Liver (tissue), 8 donors: ENCODE measurements at regions not wholly inside any gene's neighbourhood (a gene's known extent, or its start where the extent isn't known, plus 50 kb on each side); places are given as distances from the start of the nearest gene placed in this dataset.

Source experiments
- DNase-seq: peaks from one replicate; pipeline ENCODE4 v3.0.0-alpha.2; 2017; ENCODE audit warnings: low spot score
- H3K27ac ChIP-seq, 2 donors: one replicate each; pipeline ENCODE4 v1.7.0; 2013; ENCODE audit warnings: inconsistent platforms in 2 of 2, low read length in 2 of 2, control low read depth in 1 of 2, low read depth in 1 of 2, mild to moderate bottlenecking in 1 of 2
- H3K27me3 ChIP-seq, 4 donors: one replicate each; pipeline versions ENCODE4 v1.6.1 to v1.7.0; 2013; ENCODE audit warnings: low read length in 3 of 4, inconsistent platforms in 1 of 4, mild to moderate bottlenecking in 1 of 4, moderate library complexity in 1 of 4; ENCODE audit not compliant: control insufficient read depth in 4 of 4, insufficient read depth in 4 of 4
- H3K36me3 ChIP-seq, 4 donors: one replicate each; pipeline versions ENCODE4 v1.6.1 to v1.7.0; 2013; ENCODE audit warnings: low read length in 3 of 4, mild to moderate bottlenecking in 3 of 4, low read depth in 1 of 4, moderate library complexity in 1 of 4; ENCODE audit not compliant: control insufficient read depth in 4 of 4, insufficient read depth in 3 of 4
- H3K4me1 ChIP-seq, 4 donors: one replicate each; pipeline versions ENCODE4 v1.6.1 to v1.7.0; 2013; ENCODE audit warnings: low read length in 3 of 4, mild to moderate bottlenecking in 3 of 4, moderate library complexity in 1 of 4; ENCODE audit not compliant: control insufficient read depth in 4 of 4, insufficient read depth in 4 of 4
- H3K4me3 ChIP-seq, 3 donors: one replicate each; pipeline versions ENCODE4 v1.6.1 to v1.7.0; 2013; ENCODE audit warnings: low read length in 3 of 3, control low read depth in 1 of 3, low read depth in 1 of 3, mild to moderate bottlenecking in 1 of 3
- H3K9ac ChIP-seq, 2 donors: one replicate each; pipeline ENCODE4 v1.7.0; 2013; ENCODE audit warnings: low read length in 2 of 2, mild to moderate bottlenecking in 2 of 2, moderate library complexity in 2 of 2, control low read depth in 1 of 2, low read depth in 1 of 2
- H3K9me3 ChIP-seq, 4 donors: one replicate each; pipeline versions ENCODE4 v1.6.1 to v1.7.0; 2013; ENCODE audit warnings: low read length in 3 of 4; ENCODE audit not compliant: control insufficient read depth in 4 of 4
- ATF3 ChIP-seq: IDR thresholded peaks from 2 replicates; pipeline ENCODE4 v1.6.1; 2016; ENCODE audit warnings: antibody characterized with exemption
- EGR1 ChIP-seq, 2 donors: IDR thresholded peaks; 2 replicates each; pipeline ENCODE4 v1.6.1; 2016 to 2018; ENCODE audit warnings: antibody characterized with exemption in 2 of 2, low read depth in 2 of 2
- FOXA1 ChIP-seq: IDR thresholded peaks from 2 replicates; pipeline ENCODE4 v1.6.1; 2016; ENCODE audit warnings: antibody characterized with exemption
- FOXA2 ChIP-seq: IDR thresholded peaks from 2 replicates; pipeline ENCODE4 v1.6.1; 2016; ENCODE audit warnings: antibody characterized with exemption
- GABPA ChIP-seq, 2 donors: IDR thresholded peaks in 1 of 2; conservative IDR thresholded peaks in 1 of 2; 2 replicates each; pipeline ENCODE4 v1.6.1; 2016; ENCODE audit warnings: antibody characterized with exemption in 2 of 2, mild to moderate bottlenecking in 1 of 2, moderate library complexity in 1 of 2
- HNF4A ChIP-seq, 2 donors: conservative IDR thresholded peaks; 2 replicates each; pipeline ENCODE4 v1.6.1; 2016; ENCODE audit warnings: antibody characterized with exemption in 2 of 2, mild to moderate bottlenecking in 2 of 2
- HNF4G ChIP-seq: IDR thresholded peaks from 2 replicates; pipeline ENCODE4 v1.6.1; 2016; ENCODE audit warnings: antibody characterized with exemption
- JUND ChIP-seq, 2 donors: IDR thresholded peaks; 2 replicates each; pipeline ENCODE4 v1.6.1; 2016; ENCODE audit warnings: antibody characterized with exemption in 2 of 2
- NR2F2 ChIP-seq: IDR thresholded peaks from 2 replicates; pipeline ENCODE4 v1.6.1; 2016; ENCODE audit warnings: antibody characterized with exemption
- RAD21 ChIP-seq, 2 donors: IDR thresholded peaks; 2 replicates each; pipeline ENCODE4 v1.6.1; 2016; ENCODE audit warnings: antibody characterized with exemption in 2 of 2, mild to moderate bottlenecking in 2 of 2
- REST ChIP-seq: IDR thresholded peaks from 2 replicates; pipeline ENCODE4 v1.6.1; 2016; ENCODE audit warnings: antibody characterized with exemption, mild to moderate bottlenecking
- RXRA ChIP-seq, 2 donors: IDR thresholded peaks; 2 replicates each; pipeline ENCODE4 v1.6.1; 2017 to 2018; ENCODE audit warnings: antibody characterized with exemption in 2 of 2, mild to moderate bottlenecking in 1 of 2
- SP1 ChIP-seq: IDR thresholded peaks from 2 replicates; pipeline ENCODE4 v1.6.1; 2018; ENCODE audit warnings: antibody characterized with exemption, mild to moderate bottlenecking
- TAF1 ChIP-seq: conservative IDR thresholded peaks from 2 replicates; pipeline ENCODE4 v1.6.1; 2016; ENCODE audit warnings: antibody characterized with exemption, mild to moderate bottlenecking
- YY1 ChIP-seq: IDR thresholded peaks from 2 replicates; pipeline ENCODE4 v1.6.1; 2016; ENCODE audit warnings: antibody characterized with exemption, mild to moderate bottlenecking
- WGBS: extraction: QIAGEN DNeasy Blood & Tissue Kit; methylation state at CpG from one replicate; pipeline ENCODE4 v1.1.7; 2013; 5-methylcytosine and 5-hydroxymethylcytosine counted together
- TF ChIP-seq, protein P1 (sequence below): IDR thresholded peaks from 2 replicates; pipeline ENCODE4 v1.6.1; 2016; ENCODE audit warnings: antibody characterized with exemption
- TF ChIP-seq, protein P2 (sequence below): IDR thresholded peaks from 2 replicates; pipeline ENCODE4 v1.6.1; 2016; ENCODE audit warnings: antibody characterized with exemption
- TF ChIP-seq, protein P3 (sequence below): fragments of 150-350 bp; IDR thresholded peaks from 2 replicates; pipeline ENCODE4 v1.5.1; 2017; ENCODE audit warnings: improper control_type of control experiment, low read depth, low read length; ENCODE audit not compliant: missing input control
- donor health status: healthy.
- donor health status: healthy.
- donor health status: healthy.
- donor health status: healthy.
- donor health status: healthy.

GRCh38 chr2:237250599-237250998, 163.4 kb downstream of the COL6A3 start:
- TF ChIP-seq, protein P1, sequence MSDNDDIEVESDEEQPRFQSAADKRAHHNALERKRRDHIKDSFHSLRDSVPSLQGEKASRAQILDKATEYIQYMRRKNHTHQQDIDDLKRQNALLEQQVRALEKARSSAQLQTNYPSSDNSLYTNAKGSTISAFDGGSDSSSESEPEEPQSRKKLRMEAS = no peak
- TF ChIP-seq HNF4A (conservative IDR thresholded peaks at IDR 0.05) (no peak), ATF3 (no peak), NR2F2 (no peak)
- H3K4me3 ChIP-seq = no peak overlapping the region
- 91% methylated on average over 3 of the region's 3 CpGs for WGBS
- H3K27ac ChIP-seq = no peak overlapping the region
- no peaks in the 10 kb centered on the region for H3K4me1 ChIP-seq
- DNase-seq = no peak
- H3K27me3 ChIP-seq = no peaks in the 10 kb centered on the region
- no peaks in the 10 kb centered on the region for H3K36me3 ChIP-seq
- H3K9ac ChIP-seq = no peak overlapping the region
- H3K9me3 ChIP-seq = no peaks in the 10 kb centered on the region

- 25% methylated on average over 2 of the region's 2 CpGs for WGBS
- Histone ChIP-seq H3K36me3 (no peaks in the 10 kb centered on the region), H3K27me3 (no peaks in the 10 kb centered on the region), H3K4me1 (no peaks in the 10 kb centered on the region), H3K9ac (no peak overlapping the region), H3K4me3 (no peak overlapping the region), H3K9me3 (no peaks in the 10 kb centered on the region), H3K27ac (no peak overlapping the region)
- no peak for TF ChIP-seq FOXA1
- no peak for TF ChIP-seq HNF4G
- TF ChIP-seq RXRA (IDR thresholded peaks at IDR 0.05) = no peak
- no peak for TF ChIP-seq SP1
- no peak for TF ChIP-seq NR2F2
- TF ChIP-seq, protein P1 = no peak
- no peak for TF ChIP-seq GABPA (IDR thresholded peaks at IDR 0.05 in 1 of 2, conservative IDR thresholded peaks at IDR 0.05 in 1 of 2)
- TF ChIP-seq FOXA2 = no peak
- no peak for TF ChIP-seq JUND (IDR thresholded peaks at IDR 0.05)
- TF ChIP-seq, protein P2, sequence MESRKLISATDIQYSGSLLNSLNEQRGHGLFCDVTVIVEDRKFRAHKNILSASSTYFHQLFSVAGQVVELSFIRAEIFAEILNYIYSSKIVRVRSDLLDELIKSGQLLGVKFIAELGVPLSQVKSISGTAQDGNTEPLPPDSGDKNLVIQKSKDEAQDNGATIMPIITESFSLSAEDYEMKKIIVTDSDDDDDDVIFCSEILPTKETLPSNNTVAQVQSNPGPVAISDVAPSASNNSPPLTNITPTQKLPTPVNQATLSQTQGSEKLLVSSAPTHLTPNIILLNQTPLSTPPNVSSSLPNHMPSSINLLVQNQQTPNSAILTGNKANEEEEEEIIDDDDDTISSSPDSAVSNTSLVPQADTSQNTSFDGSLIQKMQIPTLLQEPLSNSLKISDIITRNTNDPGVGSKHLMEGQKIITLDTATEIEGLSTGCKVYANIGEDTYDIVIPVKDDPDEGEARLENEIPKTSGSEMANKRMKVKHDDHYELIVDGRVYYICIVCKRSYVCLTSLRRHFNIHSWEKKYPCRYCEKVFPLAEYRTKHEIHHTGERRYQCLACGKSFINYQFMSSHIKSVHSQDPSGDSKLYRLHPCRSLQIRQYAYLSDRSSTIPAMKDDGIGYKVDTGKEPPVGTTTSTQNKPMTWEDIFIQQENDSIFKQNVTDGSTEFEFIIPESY = no peak
- TF ChIP-seq REST = no peak
- TF ChIP-seq HNF4A (conservative IDR thresholded peaks at IDR 0.05) = no peak
- TF ChIP-seq EGR1 (IDR thresholded peaks at IDR 0.05; ENCODE audit: low read depth in 2 of 2) = no peak
- no peak for TF ChIP-seq TAF1
- TF ChIP-seq, protein P3, sequence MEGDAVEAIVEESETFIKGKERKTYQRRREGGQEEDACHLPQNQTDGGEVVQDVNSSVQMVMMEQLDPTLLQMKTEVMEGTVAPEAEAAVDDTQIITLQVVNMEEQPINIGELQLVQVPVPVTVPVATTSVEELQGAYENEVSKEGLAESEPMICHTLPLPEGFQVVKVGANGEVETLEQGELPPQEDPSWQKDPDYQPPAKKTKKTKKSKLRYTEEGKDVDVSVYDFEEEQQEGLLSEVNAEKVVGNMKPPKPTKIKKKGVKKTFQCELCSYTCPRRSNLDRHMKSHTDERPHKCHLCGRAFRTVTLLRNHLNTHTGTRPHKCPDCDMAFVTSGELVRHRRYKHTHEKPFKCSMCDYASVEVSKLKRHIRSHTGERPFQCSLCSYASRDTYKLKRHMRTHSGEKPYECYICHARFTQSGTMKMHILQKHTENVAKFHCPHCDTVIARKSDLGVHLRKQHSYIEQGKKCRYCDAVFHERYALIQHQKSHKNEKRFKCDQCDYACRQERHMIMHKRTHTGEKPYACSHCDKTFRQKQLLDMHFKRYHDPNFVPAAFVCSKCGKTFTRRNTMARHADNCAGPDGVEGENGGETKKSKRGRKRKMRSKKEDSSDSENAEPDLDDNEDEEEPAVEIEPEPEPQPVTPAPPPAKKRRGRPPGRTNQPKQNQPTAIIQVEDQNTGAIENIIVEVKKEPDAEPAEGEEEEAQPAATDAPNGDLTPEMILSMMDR = no peak
- no peak for TF ChIP-seq RAD21 (IDR thresholded peaks at IDR 0.05)
- no peak for TF ChIP-seq ATF3
- no peak for TF ChIP-seq YY1
- DNase-seq = no peak
Measured at GRCh38 chr2:237251986-237252385, 162.0 kb downstream of the COL6A3 start.
